Ishikawa (cell line): ENCODE measurements at regions not wholly inside any gene's neighbourhood (a gene's known extent, or its start where the extent isn't known, plus 50 kb on each side); places are given as distances from the start of the nearest gene placed in this dataset.

Source experiments
- CEBPB ChIP-seq: IDR thresholded peaks from 2 replicates; pipeline ENCODE4 v1.6.1; 2012
- CREB1 ChIP-seq: IDR thresholded peaks from 2 replicates; pipeline ENCODE4 v1.6.1; 2012; ENCODE audit warnings: low read depth
- EGR1 ChIP-seq: IDR thresholded peaks from 2 replicates; pipeline ENCODE4 v1.6.1; 2012
- EP300 ChIP-seq: IDR thresholded peaks from 2 replicates; pipeline ENCODE4 v1.6.1; 2012; ENCODE audit warnings: borderline replicate concordance
- FOXM1 ChIP-seq: IDR thresholded peaks from 2 replicates; pipeline ENCODE4 v1.6.1; 2012; ENCODE audit warnings: low read depth, borderline replicate concordance
- NFIC ChIP-seq: IDR thresholded peaks from 2 replicates; pipeline ENCODE4 v1.6.1; 2012
- RAD21 ChIP-seq: IDR thresholded peaks from 2 replicates; pipeline ENCODE4 v1.6.1; 2012; ENCODE audit warnings: low read depth
- TAF1 ChIP-seq: IDR thresholded peaks from 2 replicates; pipeline ENCODE4 v1.6.1; 2012; ENCODE audit warnings: low read depth, mild to moderate bottlenecking
- TCF12 ChIP-seq: IDR thresholded peaks from 2 replicates; pipeline ENCODE4 v1.6.1; 2012; ENCODE audit warnings: low read depth
- TEAD4 ChIP-seq: IDR thresholded peaks from 2 replicates; pipeline ENCODE4 v1.6.1; 2012
- YY1 ChIP-seq: IDR thresholded peaks from 2 replicates; pipeline ENCODE4 v1.6.1; 2012; ENCODE audit warnings: low read depth
- ZBTB7A ChIP-seq: IDR thresholded peaks from 2 replicates; pipeline ENCODE4 v1.6.1; 2012; ENCODE audit warnings: low read depth
- TF ChIP-seq, protein P1 (sequence below): IDR thresholded peaks from 2 replicates; pipeline ENCODE4 v1.6.1; 2012
- TF ChIP-seq, protein P2 (sequence below): IDR thresholded peaks from 2 replicates; pipeline ENCODE4 v1.6.1; 2012; ENCODE audit warnings: low read depth, mild to moderate bottlenecking
- TF ChIP-seq, protein P3 (sequence below): IDR thresholded peaks from 2 replicates; pipeline ENCODE4 v1.6.1; 2012

DNA sequence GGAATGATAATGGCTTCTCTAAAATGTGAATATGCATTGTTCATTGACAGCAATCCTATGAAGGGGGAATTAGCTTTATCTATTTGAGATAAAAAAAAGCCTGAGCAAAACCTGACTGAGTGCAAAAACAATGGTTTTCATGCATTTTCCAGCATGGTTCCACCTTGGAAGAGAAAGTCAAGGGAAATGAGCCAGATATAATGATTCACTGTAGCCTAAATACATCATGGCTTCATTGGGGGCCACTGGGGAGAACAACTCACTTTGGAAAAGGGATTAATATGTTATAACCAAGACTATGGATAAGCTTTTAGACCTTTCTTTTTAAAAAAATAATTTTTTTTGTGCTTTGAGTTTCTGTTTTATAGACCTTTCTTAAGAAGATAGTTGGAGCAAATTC is 679.7 kb downstream of the NYAP2 start:
- no peak for TF ChIP-seq CEBPB
- TF ChIP-seq TAF1, result no peak
- TF ChIP-seq EGR1, result no peak
- no peak for TF ChIP-seq TCF12

DNA sequence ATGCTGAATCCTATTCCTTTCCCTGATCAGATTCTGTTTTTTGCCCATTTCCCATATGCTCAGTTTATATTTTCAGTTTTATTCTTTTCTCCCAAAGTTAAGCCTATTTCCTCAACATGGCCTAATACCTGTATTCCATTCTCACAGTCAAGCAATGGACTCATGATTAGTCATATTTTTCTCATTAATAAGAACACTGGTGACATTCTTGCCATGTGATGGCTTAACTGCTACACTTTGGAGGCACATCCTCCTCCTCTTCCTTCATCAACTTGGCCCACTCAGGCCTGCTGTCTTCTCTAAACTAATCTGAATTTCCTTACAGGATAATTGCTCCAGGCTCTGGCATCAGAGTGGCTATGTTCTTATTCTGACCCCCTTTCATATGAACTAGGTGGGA is 679.2 kb downstream of the NYAP2 start:
- TF ChIP-seq TAF1, result no peak

DNA sequence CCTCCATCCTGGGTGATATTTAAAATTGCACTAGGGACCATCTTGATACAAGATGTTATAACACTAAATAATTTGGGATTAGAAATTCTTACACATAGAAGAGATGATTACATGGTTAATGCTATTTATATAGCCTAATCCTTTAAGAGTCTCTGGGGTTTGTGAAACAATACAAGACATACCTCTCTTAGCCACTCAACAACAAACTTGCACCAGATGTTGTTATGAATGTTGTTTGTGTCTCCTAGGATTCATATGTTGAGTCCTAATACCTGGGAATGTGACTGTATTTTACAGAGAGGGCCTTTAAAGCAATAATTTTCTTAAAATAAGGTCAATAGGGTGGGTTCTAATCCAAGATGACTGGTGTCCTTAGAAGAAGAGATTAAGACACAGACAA is 678.3 kb downstream of the NYAP2 start:
- no peak for TF ChIP-seq FOXM1
- no peak for TF ChIP-seq RAD21
- TF ChIP-seq, protein P1, sequence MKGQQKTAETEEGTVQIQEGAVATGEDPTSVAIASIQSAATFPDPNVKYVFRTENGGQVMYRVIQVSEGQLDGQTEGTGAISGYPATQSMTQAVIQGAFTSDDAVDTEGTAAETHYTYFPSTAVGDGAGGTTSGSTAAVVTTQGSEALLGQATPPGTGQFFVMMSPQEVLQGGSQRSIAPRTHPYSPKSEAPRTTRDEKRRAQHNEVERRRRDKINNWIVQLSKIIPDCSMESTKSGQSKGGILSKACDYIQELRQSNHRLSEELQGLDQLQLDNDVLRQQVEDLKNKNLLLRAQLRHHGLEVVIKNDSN, result no peak
- no peak for TF ChIP-seq TAF1
- no peak for TF ChIP-seq ZBTB7A
- TF ChIP-seq NFIC, result no peak
- TF ChIP-seq, protein P2, sequence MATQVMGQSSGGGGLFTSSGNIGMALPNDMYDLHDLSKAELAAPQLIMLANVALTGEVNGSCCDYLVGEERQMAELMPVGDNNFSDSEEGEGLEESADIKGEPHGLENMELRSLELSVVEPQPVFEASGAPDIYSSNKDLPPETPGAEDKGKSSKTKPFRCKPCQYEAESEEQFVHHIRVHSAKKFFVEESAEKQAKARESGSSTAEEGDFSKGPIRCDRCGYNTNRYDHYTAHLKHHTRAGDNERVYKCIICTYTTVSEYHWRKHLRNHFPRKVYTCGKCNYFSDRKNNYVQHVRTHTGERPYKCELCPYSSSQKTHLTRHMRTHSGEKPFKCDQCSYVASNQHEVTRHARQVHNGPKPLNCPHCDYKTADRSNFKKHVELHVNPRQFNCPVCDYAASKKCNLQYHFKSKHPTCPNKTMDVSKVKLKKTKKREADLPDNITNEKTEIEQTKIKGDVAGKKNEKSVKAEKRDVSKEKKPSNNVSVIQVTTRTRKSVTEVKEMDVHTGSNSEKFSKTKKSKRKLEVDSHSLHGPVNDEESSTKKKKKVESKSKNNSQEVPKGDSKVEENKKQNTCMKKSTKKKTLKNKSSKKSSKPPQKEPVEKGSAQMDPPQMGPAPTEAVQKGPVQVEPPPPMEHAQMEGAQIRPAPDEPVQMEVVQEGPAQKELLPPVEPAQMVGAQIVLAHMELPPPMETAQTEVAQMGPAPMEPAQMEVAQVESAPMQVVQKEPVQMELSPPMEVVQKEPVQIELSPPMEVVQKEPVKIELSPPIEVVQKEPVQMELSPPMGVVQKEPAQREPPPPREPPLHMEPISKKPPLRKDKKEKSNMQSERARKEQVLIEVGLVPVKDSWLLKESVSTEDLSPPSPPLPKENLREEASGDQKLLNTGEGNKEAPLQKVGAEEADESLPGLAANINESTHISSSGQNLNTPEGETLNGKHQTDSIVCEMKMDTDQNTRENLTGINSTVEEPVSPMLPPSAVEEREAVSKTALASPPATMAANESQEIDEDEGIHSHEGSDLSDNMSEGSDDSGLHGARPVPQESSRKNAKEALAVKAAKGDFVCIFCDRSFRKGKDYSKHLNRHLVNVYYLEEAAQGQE, result no peak
- no peak for TF ChIP-seq EGR1
- no peak for TF ChIP-seq CEBPB
- TF ChIP-seq TEAD4, result no peak
- TF ChIP-seq YY1, result no peak
- TF ChIP-seq, protein P3, sequence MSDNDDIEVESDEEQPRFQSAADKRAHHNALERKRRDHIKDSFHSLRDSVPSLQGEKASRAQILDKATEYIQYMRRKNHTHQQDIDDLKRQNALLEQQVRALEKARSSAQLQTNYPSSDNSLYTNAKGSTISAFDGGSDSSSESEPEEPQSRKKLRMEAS, result no peak
- no peak for TF ChIP-seq EP300
- TF ChIP-seq TCF12, result no peak
- no peak for TF ChIP-seq CREB1

DNA sequence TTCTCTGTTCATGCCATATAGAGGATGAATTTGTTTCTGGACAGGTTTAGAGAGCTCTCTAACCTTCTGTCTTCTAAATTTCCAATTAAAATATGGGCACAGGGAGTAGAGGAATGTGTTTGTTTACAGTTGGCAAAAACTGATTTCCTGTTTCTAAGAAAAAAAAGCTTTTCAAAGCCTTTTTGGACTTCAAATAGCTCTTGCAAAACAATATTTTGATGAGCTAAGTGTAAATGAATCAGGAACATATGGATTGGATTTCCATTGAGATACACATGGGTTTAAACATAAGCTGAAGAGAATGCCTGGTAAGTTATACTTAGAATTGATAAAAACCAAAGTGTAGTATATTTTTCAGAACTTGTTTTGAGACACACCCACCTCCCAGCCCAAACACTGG is 677.5 kb downstream of the NYAP2 start:
- TF ChIP-seq CREB1 (no peak), EGR1 (no peak), TEAD4 (no peak), ZBTB7A (no peak), TAF1 (no peak), EP300 (no peak), CEBPB (no peak), RAD21 (no peak), YY1 (no peak), FOXM1 (no peak), TCF12 (no peak)
- TF ChIP-seq, protein P1, result no peak
- TF ChIP-seq, protein P3, result no peak

DNA sequence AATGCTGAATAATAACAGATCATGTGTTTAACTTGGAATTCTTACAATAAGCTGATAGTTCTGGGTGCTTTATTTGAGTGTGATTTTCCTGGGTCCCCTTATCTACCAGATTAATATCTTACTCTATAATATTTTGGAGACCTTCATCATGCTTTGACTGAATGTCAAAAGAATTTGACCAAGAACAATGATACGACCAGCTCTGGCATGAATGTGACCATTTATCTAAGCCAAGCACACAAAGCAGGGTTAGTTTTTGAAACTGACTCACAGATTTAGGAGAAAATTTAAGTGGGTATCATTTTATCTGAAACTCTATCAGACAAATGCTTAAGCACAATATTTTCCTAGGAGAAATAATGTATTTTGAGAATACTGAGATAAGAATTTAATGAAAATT is 677.0 kb downstream of the NYAP2 start:
- TF ChIP-seq ZBTB7A, result no peak
- no peak for TF ChIP-seq NFIC
- TF ChIP-seq CREB1, result no peak
- no peak for TF ChIP-seq EGR1
- TF ChIP-seq, protein P3, result no peak
- TF ChIP-seq, protein P2, result no peak
- TF ChIP-seq TEAD4, result no peak
- TF ChIP-seq FOXM1, result no peak
- TF ChIP-seq YY1, result no peak
- no peak for TF ChIP-seq TCF12
- TF ChIP-seq CEBPB, result no peak
- no peak for TF ChIP-seq RAD21
- no peak for TF ChIP-seq TAF1
- TF ChIP-seq, protein P1, result no peak
- TF ChIP-seq EP300, result no peak

DNA sequence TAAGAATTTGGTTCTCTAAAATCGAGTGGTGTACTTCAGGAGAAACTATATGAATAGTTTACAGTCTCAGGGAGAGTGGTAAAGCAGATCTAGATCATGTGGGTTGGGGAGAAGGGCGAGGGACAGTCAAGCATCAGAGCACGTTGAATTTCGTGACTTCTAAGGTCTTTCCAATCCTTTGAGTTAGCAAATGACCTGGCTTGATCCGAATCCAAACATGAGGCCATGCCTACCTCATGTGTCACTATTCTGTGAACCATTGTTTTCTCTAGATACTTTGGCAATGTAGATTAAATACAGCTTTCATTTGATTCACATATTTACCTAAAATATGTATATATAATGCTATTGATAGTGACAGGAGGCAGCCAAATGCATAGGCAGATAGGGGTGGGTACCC is 674.9 kb downstream of the NYAP2 start:
- TF ChIP-seq TEAD4, result no peak
- TF ChIP-seq YY1, result no peak
- no peak for TF ChIP-seq EP300
- TF ChIP-seq ZBTB7A, result no peak
- TF ChIP-seq, protein P2, result no peak
- no peak for TF ChIP-seq TCF12
- no peak for TF ChIP-seq NFIC
